SK-N-SH (cell line): ENCODE measurements at regions not wholly inside any gene's neighbourhood (a gene's known extent, or its start where the extent isn't known, plus 50 kb on each side); places are given as distances from the start of the nearest gene placed in this dataset.
A peak's percentile ranks its signal among the peaks of the same experiment; 100 is the strongest.

Source experiments
- CTCF ChIA-PET: fragments of 300-600, 350-600 bp; formaldehyde crosslinking; extraction: SDS; loops from one replicate; lab custom pipeline; 2021; lab: Yijun Ruan, JAX
- POLR2A ChIA-PET: fragments of 350-600 bp; sonication (Branson Sonifier 250); formaldehyde crosslinking; extraction: SDS; loops from one replicate; lab custom pipeline; 2020; ENCODE audit warnings: antibody characterized with exemption, inconsistent platforms; lab: Yijun Ruan, JAX
- DNase-seq: peaks from one replicate; pipeline ENCODE4 v3.0.0; 2012
- H2AFZ ChIP-seq: fragments of 200-600 bp; sonication (generic); 2 replicates; pipeline ENCODE4 v1.8.1; 2016; ENCODE audit warnings: antibody characterized with exemption, mild to moderate bottlenecking, low read depth
- H3F3A ChIP-seq: fragments of 200-600 bp; sonication (generic); replicated peaks from 2 replicates; pipeline ENCODE3; 2016; ENCODE audit warnings: antibody characterized with exemption, mild to moderate bottlenecking; ENCODE audit not compliant: insufficient read depth
- H3K27ac ChIP-seq, 2 experiments: fragments of 200-500 bp in 1 of 2; fragments of 200-600 bp in 1 of 2; sonication (Bioruptor generic) in 1 of 2; sonication (generic), shearing (Covaris generic) in 1 of 2; 2 replicates each; pipeline versions ENCODE4 v1.5.1 to v1.6.1; 2014 to 2016; ENCODE audit warnings: low read depth in 2 of 2, inconsistent platforms in 1 of 2, low read length in 1 of 2, mild to moderate bottlenecking in 1 of 2, mixed read lengths in 1 of 2
- H3K27me3 ChIP-seq: fragments of 200-600 bp; sonication (generic), shearing (Covaris generic); 2 replicates; pipeline ENCODE4 v1.6.1; 2016; ENCODE audit warnings: mixed run types; ENCODE audit not compliant: insufficient read depth
- H3K36me3 ChIP-seq, 2 experiments: fragments of 200-500 bp in 1 of 2; fragments of 200-600 bp in 1 of 2; sonication (Bioruptor generic) in 1 of 2; sonication (generic) in 1 of 2; replicated peaks in 1 of 2; 2 replicates each; pipeline versions ENCODE3 to v1.5.1; 2014 to 2016; ENCODE audit warnings: low read length in 1 of 2, mild to moderate bottlenecking in 1 of 2; ENCODE audit not compliant: insufficient read depth in 2 of 2, control insufficient read depth in 1 of 2
- H3K4me1 ChIP-seq, 2 experiments: fragments of 200-500 bp in 1 of 2; fragments of 200-600 bp in 1 of 2; sonication (Bioruptor generic) in 1 of 2; sonication (generic), shearing (Covaris generic) in 1 of 2; 2 replicates each; pipeline versions ENCODE4 v1.5.1 to v1.6.1; 2014 to 2016; ENCODE audit warnings: low read depth in 1 of 2, low read length in 1 of 2, mixed run types in 1 of 2; ENCODE audit not compliant: insufficient read depth in 2 of 2, control insufficient read depth in 1 of 2
- H3K4me2 ChIP-seq: fragments of 200-600 bp; sonication (generic), shearing (Covaris generic); 2 replicates; pipeline ENCODE4 v1.6.1; 2017; ENCODE audit warnings: mixed run types
- H3K4me3 ChIP-seq, 2 experiments: fragments of 200-500 bp in 1 of 2; fragments of 200-600 bp in 1 of 2; sonication (Bioruptor generic) in 1 of 2; sonication (generic), shearing (Covaris generic) in 1 of 2; 2 replicates each; pipeline versions ENCODE4 v1.5.1 to v1.8.1; 2014 to 2016; ENCODE audit warnings: low read depth in 2 of 2, inconsistent platforms in 1 of 2, low read length in 1 of 2, mild to moderate bottlenecking in 1 of 2, mixed read lengths in 1 of 2, moderate library complexity in 1 of 2
- H3K79me2 ChIP-seq: fragments of 200-600 bp; sonication (generic); 2 replicates; pipeline ENCODE4 v1.8.1; 2017; ENCODE audit warnings: mild to moderate bottlenecking; ENCODE audit not compliant: insufficient read depth
- H3K9ac ChIP-seq: fragments of 200-600 bp; sonication (generic); 2 replicates; pipeline ENCODE4 v1.6.1; 2017; ENCODE audit warnings: mixed run types
- H3K9me2 ChIP-seq: fragments of 200-600 bp; sonication (generic); 2 replicates; pipeline ENCODE4 v1.6.1; 2017; ENCODE audit warnings: mixed run types
- H3K9me3 ChIP-seq: fragments of 200-600 bp; sonication (generic); 2 replicates; pipeline ENCODE4 v1.6.1; 2017; ENCODE audit warnings: mixed run types, mild to moderate bottlenecking, moderate library complexity
- H4K20me1 ChIP-seq: fragments of 200-600 bp; sonication (generic); 2 replicates; pipeline ENCODE4 v1.6.1; 2017; ENCODE audit warnings: mild to moderate bottlenecking, mixed run types; ENCODE audit not compliant: insufficient read depth
- EP300 ChIP-seq, 2 experiments: IDR thresholded peaks; 2 replicates each; pipeline versions ENCODE4 v1.4.0 to v1.6.1; 2012; ENCODE audit warnings: borderline replicate concordance in 1 of 2, low read depth in 1 of 2, low read length in 1 of 2
- FOSL2 ChIP-seq: IDR thresholded peaks from 2 replicates; pipeline ENCODE4 v1.4.0; 2012; ENCODE audit warnings: low read depth, mild to moderate bottlenecking, moderate library complexity, borderline replicate concordance
- GABPA ChIP-seq: IDR thresholded peaks from 2 replicates; pipeline ENCODE4 v1.4.0; 2012; ENCODE audit warnings: low read depth, mild to moderate bottlenecking
- JUND ChIP-seq: IDR thresholded peaks from 2 replicates; pipeline ENCODE4 v1.4.0; 2012
- MAX ChIP-seq: IDR thresholded peaks from 2 replicates; pipeline ENCODE4 v1.4.0; 2012; ENCODE audit warnings: low read depth
- PBX3 ChIP-seq: IDR thresholded peaks from 2 replicates; pipeline ENCODE4; 2012
- RFX5 ChIP-seq: IDR thresholded peaks from 2 replicates; pipeline ENCODE4 v1.6.1; 2012; ENCODE audit warnings: mild to moderate bottlenecking, improper control_type of control experiment, low read length
- SMC3 ChIP-seq: IDR thresholded peaks from 2 replicates; pipeline ENCODE4 v1.6.1; 2012; ENCODE audit warnings: low read depth, low read length, improper control_type of control experiment
- TCF12 ChIP-seq: IDR thresholded peaks from 2 replicates; pipeline ENCODE4 v1.4.0; 2012
- YY1 ChIP-seq: IDR thresholded peaks from 2 replicates; pipeline ENCODE4 v1.4.0; 2012; ENCODE audit warnings: low read depth, mild to moderate bottlenecking
- WGBS: methylation state at CpG from one replicate; pipeline ENCODE4 v1.1.6; 2017; ENCODE audit warnings: low lambda C conversion rate; 5-methylcytosine and 5-hydroxymethylcytosine counted together

- TF ChIP-seq PBX3 = peak; percentile 67
- TF ChIP-seq FOSL2 = no peak
- TF ChIP-seq SMC3 = no peak
- TF ChIP-seq JUND = peak; percentile 8; the same call in 1 of the 2 replicates
- TF ChIP-seq GABPA = no peak
- TF ChIP-seq, all 33 proteins: peak for 5
Measured at GRCh38 chr11:103798026-103798425, 238.4 kb upstream of the DDI1 start (continued).

- 55% methylated on average over 3 of the region's 3 CpGs for WGBS
- Histone ChIP-seq H3K36me3 (peaks cover 0 to 3% of the 10 kb centered on the region in 2 experiments), H3K9me2 (no peaks in the 10 kb centered on the region), H3K4me3 (no peak overlapping the region), H3K4me1 (peaks cover 5% of the 10 kb centered on the region in 2 experiments; a peak in 2 of 4 replicates), H3K9ac (no peak overlapping the region), H3K27ac (peak overlapping the region in 1 of 2 experiments; percentile 48; a peak in 2 of 4 replicates), H2AFZ (peak overlapping the region; percentile 57; the same call in 1 of the 2 replicates), H3F3A (no peaks in the 10 kb centered on the region), H3K9me3 (no peaks in the 10 kb centered on the region), H3K4me2 (no peak overlapping the region), H3K27me3 (no peaks in the 10 kb centered on the region), H4K20me1 (no peaks in the 10 kb centered on the region), H3K79me2 (no peaks in the 10 kb centered on the region)
- POLR2A ChIA-PET = no interaction called here
- no peak for DNase-seq
- TF ChIP-seq YY1 (0 out of 2 replicates have a peak, but pooled peaks have one; percentile 39), SMC3 (no peak)
- CTCF ChIA-PET = interaction anchor here (1.7 kb wide), 1 partner anchor 117 kb away, joined by 4 read pairs; no protein-coding TSS in a partner anchor
Measured at GRCh38 chr11:103798446-103798845, 238.0 kb upstream of the DDI1 start.

- no peaks in the 10 kb centered on the region for H3K9me2 ChIP-seq
- ChIA-PET POLR2A (no interaction called here), CTCF (interaction anchor here (0.9 kb wide), 1 partner anchor 37 kb away, joined by 3 read pairs; no protein-coding TSS in a partner anchor)
- H3K9ac ChIP-seq = no peak overlapping the region
- peak overlapping the region; percentile 53 for H2AFZ ChIP-seq
- H3K4me3 ChIP-seq = no peak overlapping the region
- H3K9me3 ChIP-seq = no peaks in the 10 kb centered on the region
- H3K36me3 ChIP-seq = peaks cover 0 to 3% of the 10 kb centered on the region in 2 experiments
- H3F3A ChIP-seq = no peaks in the 10 kb centered on the region
- H3K27ac ChIP-seq = peak overlapping the region; percentile 15 to 30; a peak in 2 of 4 replicates
- TF ChIP-seq TCF12 (peak; percentile 36; the same call in 1 of the 2 replicates), RFX5 (no peak), MAX (0 out of 2 replicates have a peak, but pooled peaks have one; percentile 8), EP300 (IDR thresholded peaks at IDR 0.05; ENCODE audit: borderline replicate concordance in 1 of 2, low read depth in 1 of 2, low read length in 1 of 2) (no peak)
- H3K27me3 ChIP-seq = no peaks in the 10 kb centered on the region
- WGBS = 47% methylated on average over 9 of the region's 9 CpGs
- H3K79me2 ChIP-seq = no peaks in the 10 kb centered on the region
- no peaks in the 10 kb centered on the region for H4K20me1 ChIP-seq
- DNase-seq = no peak
- H3K4me2 ChIP-seq = peak overlapping the region; percentile 31; the same call in 1 of the 2 replicates
- H3K4me1 ChIP-seq = peaks cover 5 to 7% of the 10 kb centered on the region in 2 experiments; a peak in 2 of 4 replicates
Measured at GRCh38 chr11:103800406-103801114, 235.9 kb upstream of the DDI1 start.
